ENCODE measurements at regions not wholly inside any gene's neighbourhood (a gene's known extent, or its start where the extent isn't known, plus 50 kb on each side); places are given as distances from the start of the nearest gene placed in this dataset.
"Not testable (repeated sequence)": the region's sequence is repeated elsewhere in the genome, so short reads cannot be mapped to it uniquely, and the experiment has no call there.

- not testable (repeated sequence) for TF ChIP-seq CTCF, POLR2AphosphoS5, EP300 (IDR thresholded peaks at IDR 0.05)
These were observed 1259.3 kb downstream of the RPIA start for GRCh38 chr2:89950807-89951206.

Data from gastroesophageal sphincter (tissue), 3 donors.